ENCODE measurements at regions not wholly inside any gene's neighbourhood (a gene's known extent, or its start where the extent isn't known, plus 50 kb on each side); places are given as distances from the start of the nearest gene placed in this dataset.

DNA sequence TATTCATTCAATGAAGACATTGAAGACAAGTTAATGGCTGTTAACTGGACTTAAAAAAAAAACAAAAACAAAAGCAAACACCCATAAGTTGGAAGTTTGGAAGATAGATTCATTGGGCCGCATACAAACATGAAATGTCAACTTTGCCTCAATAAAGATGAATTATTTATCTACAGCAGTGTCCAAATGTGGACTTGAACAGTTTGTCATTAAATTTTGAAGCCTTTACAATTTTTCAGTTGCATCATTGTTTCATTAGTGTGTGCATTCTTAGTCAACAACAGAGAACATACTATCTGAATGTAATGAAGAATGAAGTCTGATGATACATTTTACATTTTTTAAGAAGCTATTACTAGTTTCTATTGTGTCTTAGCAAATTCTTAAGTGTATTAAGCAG lies 152.1 kb downstream of the SLIT2 start:
- TF ChIP-seq, protein P1, sequence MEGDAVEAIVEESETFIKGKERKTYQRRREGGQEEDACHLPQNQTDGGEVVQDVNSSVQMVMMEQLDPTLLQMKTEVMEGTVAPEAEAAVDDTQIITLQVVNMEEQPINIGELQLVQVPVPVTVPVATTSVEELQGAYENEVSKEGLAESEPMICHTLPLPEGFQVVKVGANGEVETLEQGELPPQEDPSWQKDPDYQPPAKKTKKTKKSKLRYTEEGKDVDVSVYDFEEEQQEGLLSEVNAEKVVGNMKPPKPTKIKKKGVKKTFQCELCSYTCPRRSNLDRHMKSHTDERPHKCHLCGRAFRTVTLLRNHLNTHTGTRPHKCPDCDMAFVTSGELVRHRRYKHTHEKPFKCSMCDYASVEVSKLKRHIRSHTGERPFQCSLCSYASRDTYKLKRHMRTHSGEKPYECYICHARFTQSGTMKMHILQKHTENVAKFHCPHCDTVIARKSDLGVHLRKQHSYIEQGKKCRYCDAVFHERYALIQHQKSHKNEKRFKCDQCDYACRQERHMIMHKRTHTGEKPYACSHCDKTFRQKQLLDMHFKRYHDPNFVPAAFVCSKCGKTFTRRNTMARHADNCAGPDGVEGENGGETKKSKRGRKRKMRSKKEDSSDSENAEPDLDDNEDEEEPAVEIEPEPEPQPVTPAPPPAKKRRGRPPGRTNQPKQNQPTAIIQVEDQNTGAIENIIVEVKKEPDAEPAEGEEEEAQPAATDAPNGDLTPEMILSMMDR (IDR thresholded peaks at IDR 0.05; ENCODE audit: low read length): no peak
- no peak for TF ChIP-seq EZH2 (IDR thresholded peaks at IDR 0.05; ENCODE audit: borderline replicate concordance, low read length)

Data from OCI-LY1 (cell line).